Fibroblast of mammary gland (primary cell): ENCODE measurements at regions not wholly inside any gene's neighbourhood (a gene's known extent, or its start where the extent isn't known, plus 50 kb on each side); places are given as distances from the start of the nearest gene placed in this dataset.
A peak's percentile ranks its signal among the peaks of the same experiment; 100 is the strongest.

Source experiments
- DNase-seq: peaks from one replicate; pipeline ENCODE4 v3.0.0-alpha.2; 2010; ENCODE audit warnings: low read depth
- H3K4me3 ChIP-seq: 2 replicates; pipeline ENCODE4 v1.5.1; 2011; ENCODE audit warnings: low read depth, mild to moderate bottlenecking, low read length, moderate library complexity; ENCODE audit not compliant: control insufficient read depth
- TF ChIP-seq, protein P1 (sequence below): conservative IDR thresholded peaks from 2 replicates; pipeline ENCODE4 v1.5.1; 2011; ENCODE audit warnings: low read depth, low read length, inconsistent platforms; ENCODE audit not compliant: control insufficient read depth, insufficient read depth

DNA sequence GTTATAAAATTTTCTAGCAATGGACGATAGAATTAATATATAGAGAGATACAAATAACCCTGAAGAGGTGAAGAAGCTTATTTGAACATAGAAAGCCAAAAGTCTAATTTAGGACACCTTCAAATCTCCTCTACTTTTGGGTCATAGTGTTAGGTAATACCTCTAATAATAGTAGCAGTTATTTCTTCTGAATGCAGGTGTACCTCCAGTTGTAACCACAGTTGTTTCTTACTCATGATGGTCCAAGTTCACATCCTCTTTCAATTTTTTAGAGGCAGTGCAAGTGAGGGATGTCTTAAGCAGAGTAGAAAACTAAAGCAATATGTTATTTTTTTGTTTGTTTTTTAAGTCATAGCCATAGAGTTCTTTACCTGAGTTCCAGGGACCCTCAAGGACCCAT, 429.5 kb downstream of the CCDC85A start:
- DNase-seq, result no peak
- TF ChIP-seq, protein P1, sequence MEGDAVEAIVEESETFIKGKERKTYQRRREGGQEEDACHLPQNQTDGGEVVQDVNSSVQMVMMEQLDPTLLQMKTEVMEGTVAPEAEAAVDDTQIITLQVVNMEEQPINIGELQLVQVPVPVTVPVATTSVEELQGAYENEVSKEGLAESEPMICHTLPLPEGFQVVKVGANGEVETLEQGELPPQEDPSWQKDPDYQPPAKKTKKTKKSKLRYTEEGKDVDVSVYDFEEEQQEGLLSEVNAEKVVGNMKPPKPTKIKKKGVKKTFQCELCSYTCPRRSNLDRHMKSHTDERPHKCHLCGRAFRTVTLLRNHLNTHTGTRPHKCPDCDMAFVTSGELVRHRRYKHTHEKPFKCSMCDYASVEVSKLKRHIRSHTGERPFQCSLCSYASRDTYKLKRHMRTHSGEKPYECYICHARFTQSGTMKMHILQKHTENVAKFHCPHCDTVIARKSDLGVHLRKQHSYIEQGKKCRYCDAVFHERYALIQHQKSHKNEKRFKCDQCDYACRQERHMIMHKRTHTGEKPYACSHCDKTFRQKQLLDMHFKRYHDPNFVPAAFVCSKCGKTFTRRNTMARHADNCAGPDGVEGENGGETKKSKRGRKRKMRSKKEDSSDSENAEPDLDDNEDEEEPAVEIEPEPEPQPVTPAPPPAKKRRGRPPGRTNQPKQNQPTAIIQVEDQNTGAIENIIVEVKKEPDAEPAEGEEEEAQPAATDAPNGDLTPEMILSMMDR, result no peak
- H3K4me3 ChIP-seq, result no peak overlapping the region

DNA sequence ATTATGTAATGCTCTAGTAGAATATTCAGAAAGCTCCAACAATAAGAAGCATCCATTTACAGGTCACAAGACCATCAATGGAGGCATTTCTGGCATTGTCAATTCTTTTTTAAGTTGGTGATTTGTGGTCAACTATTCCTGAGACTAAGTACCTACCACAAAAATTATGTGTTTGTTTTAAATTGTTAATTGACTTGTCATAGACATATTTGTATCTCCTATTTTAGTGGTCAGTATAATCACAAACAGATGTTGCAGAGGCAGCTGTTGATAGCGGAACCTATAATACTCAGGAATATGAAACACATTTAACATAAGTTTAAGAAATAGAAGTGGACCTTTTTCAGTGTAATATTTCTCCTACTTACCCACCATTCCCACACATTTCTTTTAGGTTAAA, 430.1 kb downstream of the CCDC85A start:
- no peak overlapping the region for H3K4me3 ChIP-seq
- peak; percentile 52 for DNase-seq
- TF ChIP-seq, protein P1, result no peak

DNA sequence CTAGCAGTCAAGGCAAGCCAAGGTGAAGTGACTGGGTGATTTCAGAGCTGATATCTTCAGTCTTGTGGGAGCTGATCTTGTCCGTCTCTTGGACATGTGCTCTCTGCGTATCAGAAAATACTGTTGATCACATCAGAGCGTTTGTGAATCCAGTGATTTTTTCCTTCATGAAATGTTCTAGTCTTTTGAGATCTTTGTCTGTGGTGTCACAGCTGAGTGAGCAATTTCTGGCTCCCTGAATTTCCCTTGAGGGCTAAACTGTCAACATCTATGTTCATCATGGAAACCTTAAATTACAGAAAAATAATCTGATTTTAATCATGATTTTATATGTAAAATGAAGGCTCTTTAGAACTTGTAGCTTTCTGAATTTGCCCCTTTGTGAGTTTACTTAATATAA, 432.0 kb downstream of the CCDC85A start:
- TF ChIP-seq, protein P1, result no peak
- DNase-seq, result no peak

DNA sequence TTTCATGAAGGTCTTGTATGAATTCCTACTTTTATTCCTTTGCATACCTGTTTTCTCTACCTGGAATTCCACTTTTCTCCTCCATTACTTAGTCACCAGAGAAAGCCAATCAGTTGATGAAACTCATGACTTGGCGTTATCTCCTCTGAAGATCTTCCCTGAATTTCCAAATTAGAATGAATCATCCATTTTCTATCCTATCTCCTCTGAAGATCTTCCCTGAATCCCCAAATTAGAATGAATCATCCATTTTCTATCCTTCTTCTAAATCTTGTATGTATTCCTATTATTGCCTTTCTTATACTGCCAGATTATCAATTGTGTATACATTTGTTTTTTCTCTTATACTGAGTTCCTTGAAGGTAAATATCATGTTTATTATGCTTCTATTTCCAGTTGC, 440.4 kb downstream of the CCDC85A start:
- TF ChIP-seq, protein P1, result no peak
- DNase-seq, result no peak
- no peak overlapping the region for H3K4me3 ChIP-seq

More for the DNA sequence above, 432.0 kb downstream of the CCDC85A start:
- no peak overlapping the region for H3K4me3 ChIP-seq

DNA sequence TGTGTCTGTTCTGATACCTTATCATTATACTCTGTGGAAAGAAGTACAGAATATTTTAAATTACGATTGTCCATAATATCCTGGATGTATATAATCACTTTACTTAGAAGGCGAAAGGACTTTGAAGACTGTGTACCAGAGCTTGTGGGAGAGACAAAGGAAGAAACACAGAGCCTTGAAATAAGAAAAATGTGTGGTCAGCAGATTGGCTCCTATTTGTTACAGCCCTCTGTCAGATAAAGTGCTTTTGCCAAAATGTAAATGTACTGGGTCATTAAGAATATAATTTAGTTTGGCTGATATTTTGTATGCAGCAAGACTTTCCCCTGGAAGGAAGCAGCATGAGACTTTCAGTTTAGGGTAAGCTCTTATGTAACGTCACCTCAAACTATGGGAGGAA, 443.1 kb downstream of the CCDC85A start:
- H3K4me3 ChIP-seq, result no peak overlapping the region
- no peak for DNase-seq
- TF ChIP-seq, protein P1, result no peak

DNA sequence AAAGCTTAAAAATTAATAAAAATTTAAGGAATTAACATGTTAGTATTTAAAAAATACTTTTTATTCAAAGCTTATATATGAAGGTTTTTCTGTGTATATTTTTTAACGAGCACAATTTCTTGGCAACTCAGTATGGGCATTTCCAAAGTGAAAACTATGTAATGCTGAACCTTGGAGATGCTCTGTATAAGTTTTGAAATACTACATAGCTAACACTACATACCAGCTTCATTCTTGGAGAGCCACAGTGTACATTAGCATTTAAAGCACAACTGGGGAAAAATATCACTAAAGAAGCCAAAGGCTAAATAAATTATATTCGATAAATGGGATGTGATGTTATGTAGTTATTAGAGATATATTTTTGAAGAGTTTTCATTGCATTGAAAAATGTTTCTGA, 446.5 kb downstream of the CCDC85A start:
- no peak overlapping the region for H3K4me3 ChIP-seq
- TF ChIP-seq, protein P1, result no peak
- no peak for DNase-seq

DNA sequence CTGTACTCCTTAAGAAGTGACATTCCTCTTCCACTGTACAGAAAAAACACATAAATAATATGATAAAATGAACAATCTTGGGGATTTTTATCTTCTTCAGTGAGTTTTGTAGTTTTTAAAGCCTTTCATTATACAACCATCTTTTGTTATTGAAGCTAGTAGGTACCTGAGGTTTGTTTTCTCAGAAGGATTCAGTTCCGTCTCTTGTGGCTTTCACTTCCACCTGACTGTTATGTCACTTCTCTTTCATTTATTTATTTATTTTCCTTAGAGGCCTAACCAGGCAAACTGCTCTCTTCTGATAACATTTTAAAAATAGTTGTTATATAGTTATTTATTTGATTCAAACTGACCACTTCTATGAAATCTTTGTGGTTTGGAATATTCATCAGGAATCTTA, 464.2 kb downstream of the CCDC85A start:
- DNase-seq, result no peak
- no peak overlapping the region for H3K4me3 ChIP-seq
- TF ChIP-seq, protein P1, result no peak
